ENCODE measurements at regions not wholly inside any gene's neighbourhood (a gene's known extent, or its start where the extent isn't known, plus 50 kb on each side); places are given as distances from the start of the nearest gene placed in this dataset.

DNA sequence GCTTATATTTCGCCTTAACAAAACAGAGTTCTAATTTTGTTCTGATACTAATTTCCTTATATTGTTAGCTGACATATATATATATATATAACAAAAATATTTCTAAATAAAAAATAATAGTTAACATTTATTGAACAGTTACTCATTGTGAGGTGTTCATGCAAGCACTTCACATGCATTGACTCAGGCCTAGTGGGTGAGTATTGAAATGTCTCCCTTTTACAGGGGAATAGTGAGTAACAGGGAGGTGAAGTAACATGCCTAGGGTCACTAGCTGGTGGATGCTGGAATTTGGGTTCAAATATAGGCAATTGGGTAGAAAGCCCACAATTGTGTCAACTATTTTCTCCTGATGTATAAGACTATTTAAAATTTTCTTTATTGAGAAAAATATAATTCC lies 102.6 kb upstream of the ZPLD1 start:
- Histone ChIP-seq H3K27me3 (no peaks in the 10 kb centered on the region), H3K36me3 (no peaks in the 10 kb centered on the region), H3K9me3 (no peaks in the 10 kb centered on the region), H3K4me3 (no peak overlapping the region), H3K4me1 (no peaks in the 10 kb centered on the region), H3K27ac (no peak overlapping the region)
- DNase-seq: no peak
- no peak for TF ChIP-seq POLR2A (IDR thresholded peaks at IDR 0.05)
- TF ChIP-seq, protein P1, sequence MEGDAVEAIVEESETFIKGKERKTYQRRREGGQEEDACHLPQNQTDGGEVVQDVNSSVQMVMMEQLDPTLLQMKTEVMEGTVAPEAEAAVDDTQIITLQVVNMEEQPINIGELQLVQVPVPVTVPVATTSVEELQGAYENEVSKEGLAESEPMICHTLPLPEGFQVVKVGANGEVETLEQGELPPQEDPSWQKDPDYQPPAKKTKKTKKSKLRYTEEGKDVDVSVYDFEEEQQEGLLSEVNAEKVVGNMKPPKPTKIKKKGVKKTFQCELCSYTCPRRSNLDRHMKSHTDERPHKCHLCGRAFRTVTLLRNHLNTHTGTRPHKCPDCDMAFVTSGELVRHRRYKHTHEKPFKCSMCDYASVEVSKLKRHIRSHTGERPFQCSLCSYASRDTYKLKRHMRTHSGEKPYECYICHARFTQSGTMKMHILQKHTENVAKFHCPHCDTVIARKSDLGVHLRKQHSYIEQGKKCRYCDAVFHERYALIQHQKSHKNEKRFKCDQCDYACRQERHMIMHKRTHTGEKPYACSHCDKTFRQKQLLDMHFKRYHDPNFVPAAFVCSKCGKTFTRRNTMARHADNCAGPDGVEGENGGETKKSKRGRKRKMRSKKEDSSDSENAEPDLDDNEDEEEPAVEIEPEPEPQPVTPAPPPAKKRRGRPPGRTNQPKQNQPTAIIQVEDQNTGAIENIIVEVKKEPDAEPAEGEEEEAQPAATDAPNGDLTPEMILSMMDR (IDR thresholded peaks at IDR 0.05): no peak

DNA sequence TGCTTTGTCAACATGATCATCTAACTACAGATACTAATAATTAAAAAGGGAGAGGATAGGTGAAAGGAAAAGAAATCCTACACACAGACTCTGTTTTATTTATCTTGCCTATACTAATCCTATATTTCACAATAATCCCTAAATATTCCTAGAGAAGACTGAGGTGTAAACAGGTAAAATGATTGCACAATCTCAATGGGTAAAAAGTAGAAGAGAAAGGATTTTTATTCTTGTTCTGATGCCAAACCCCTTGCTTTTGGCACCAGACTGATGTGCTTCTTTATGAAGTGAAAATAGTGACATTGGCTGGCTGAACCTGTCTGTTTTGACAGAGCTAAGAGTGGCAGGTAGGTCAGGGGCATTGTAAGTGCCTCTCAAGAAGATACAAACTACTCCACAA lies 101.9 kb upstream of the ZPLD1 start:
- Histone ChIP-seq H3K4me3 (no peak overlapping the region), H3K36me3 (no peaks in the 10 kb centered on the region), H3K9me3 (no peaks in the 10 kb centered on the region), H3K4me1 (no peaks in the 10 kb centered on the region), H3K27me3 (no peaks in the 10 kb centered on the region), H3K27ac (no peak overlapping the region)
- TF ChIP-seq, protein P1 (IDR thresholded peaks at IDR 0.05): no peak
- no peak for TF ChIP-seq POLR2A (IDR thresholded peaks at IDR 0.05)
- DNase-seq: no peak

DNA sequence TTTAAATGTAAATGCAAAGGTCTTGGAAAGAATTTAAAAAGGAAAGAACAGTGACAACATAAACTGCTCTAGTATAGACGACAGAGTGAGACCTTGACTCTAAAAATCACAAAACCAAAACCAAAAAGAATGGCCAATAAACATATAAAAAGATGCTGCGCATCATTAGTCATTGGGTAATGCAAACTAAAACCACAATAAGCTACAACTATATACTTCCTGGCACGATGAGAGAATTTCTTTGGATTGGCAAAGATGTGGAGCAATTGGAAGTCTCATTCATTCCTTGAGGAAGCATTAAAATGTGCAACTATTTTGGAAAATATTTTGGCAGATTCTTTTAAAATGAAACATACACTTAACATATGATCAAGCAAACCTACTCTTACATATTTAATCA lies 98.7 kb upstream of the ZPLD1 start:
- Histone ChIP-seq H3K9me3 (no peaks in the 10 kb centered on the region), H3K27me3 (no peaks in the 10 kb centered on the region), H3K4me1 (no peaks in the 10 kb centered on the region), H3K36me3 (no peaks in the 10 kb centered on the region), H3K27ac (no peak overlapping the region), H3K4me3 (no peak overlapping the region)
- TF ChIP-seq POLR2A (IDR thresholded peaks at IDR 0.05): no peak
- TF ChIP-seq, protein P1 (IDR thresholded peaks at IDR 0.05): no peak
- no peak for DNase-seq

DNA sequence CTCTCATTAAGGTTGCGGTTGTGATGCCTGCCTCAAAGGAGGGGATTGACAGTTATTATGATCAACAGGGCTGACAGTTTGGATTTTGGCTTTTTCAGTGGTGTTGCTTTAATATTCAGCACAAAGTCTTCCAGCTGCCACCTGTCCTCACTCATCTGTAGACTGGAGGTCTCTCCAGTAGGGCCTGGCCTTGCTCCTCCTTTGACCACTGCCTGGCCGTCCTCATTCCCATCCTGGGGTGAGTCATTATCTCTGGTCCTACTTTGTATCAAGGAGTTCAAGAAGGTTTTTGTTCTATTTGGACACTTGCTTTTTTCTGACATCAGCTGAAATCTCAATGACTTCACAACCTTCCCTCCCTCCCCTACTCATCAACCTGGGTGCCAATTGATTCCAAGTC lies 95.1 kb upstream of the ZPLD1 start:
- Histone ChIP-seq H3K27me3 (no peaks in the 10 kb centered on the region), H3K9me3 (no peaks in the 10 kb centered on the region), H3K4me1 (no peaks in the 10 kb centered on the region), H3K4me3 (no peak overlapping the region), H3K36me3 (no peaks in the 10 kb centered on the region), H3K27ac (no peak overlapping the region)
- TF ChIP-seq, protein P1 (IDR thresholded peaks at IDR 0.05): no peak
- TF ChIP-seq POLR2A (IDR thresholded peaks at IDR 0.05): no peak
- DNase-seq: no peak

DNA sequence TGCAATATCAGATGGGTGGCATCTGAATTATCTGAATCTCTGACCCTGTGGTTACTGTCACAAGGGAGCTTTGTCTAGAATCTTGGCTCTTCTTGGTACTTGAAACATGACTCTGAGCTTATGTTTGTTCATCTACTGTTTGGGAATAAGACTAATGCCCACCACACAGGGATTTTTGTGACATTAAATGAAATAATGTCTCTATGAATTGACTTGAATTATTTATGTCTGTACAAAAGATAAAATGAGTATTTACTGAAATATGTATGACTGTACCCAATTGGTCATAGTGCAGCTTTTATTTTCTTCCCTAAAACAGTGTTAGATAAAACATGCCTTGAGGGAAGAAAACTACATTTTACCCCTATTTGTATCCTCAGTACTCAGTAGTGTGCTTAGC lies 87.9 kb upstream of the ZPLD1 start:
- Histone ChIP-seq H3K4me1 (no peaks in the 10 kb centered on the region), H3K27me3 (no peaks in the 10 kb centered on the region), H3K27ac (no peak overlapping the region), H3K9me3 (no peaks in the 10 kb centered on the region), H3K4me3 (no peak overlapping the region), H3K36me3 (no peaks in the 10 kb centered on the region)
- TF ChIP-seq, protein P1 (IDR thresholded peaks at IDR 0.05): no peak
- DNase-seq: no peak

GRCh38 chr3:102348904-102349303 lies 85.9 kb upstream of the ZPLD1 start:
- no peak overlapping the region for H3K4me3 ChIP-seq
- no peaks in the 10 kb centered on the region for H3K4me1 ChIP-seq
- no peaks in the 10 kb centered on the region for H3K27me3 ChIP-seq
- no peaks in the 10 kb centered on the region for H3K36me3 ChIP-seq
- TF ChIP-seq POLR2A (IDR thresholded peaks at IDR 0.05): no peak
- TF ChIP-seq, protein P1 (IDR thresholded peaks at IDR 0.05): no peak
- no peaks in the 10 kb centered on the region for H3K9me3 ChIP-seq
- H3K27ac ChIP-seq: no peak overlapping the region
- no peak for DNase-seq

Data from Peyer's patch (tissue), 4 donors.